Bronchial epithelial cell (primary cell): ENCODE measurements at regions not wholly inside any gene's neighbourhood (a gene's known extent, or its start where the extent isn't known, plus 50 kb on each side); places are given as distances from the start of the nearest gene placed in this dataset.

Experiments used
- DNase-seq: peaks from one replicate; pipeline ENCODE4 v3.0.0-alpha.2; 2010; ENCODE audit warnings: low read depth
- FAIRE-seq: peaks from 2 replicates; lab custom pipeline; 2011; peaks lifted over from hg19 to GRCh38; lab: Jason Lieb, UNC
- H3K27me3 ChIP-seq: 2 replicates; pipeline ENCODE4 v1.5.1; 2011; ENCODE audit warnings: low read length; ENCODE audit not compliant: control insufficient read depth, insufficient read depth
- H3K36me3 ChIP-seq: 2 replicates; pipeline ENCODE4 v1.5.1; 2011; ENCODE audit warnings: low read length; ENCODE audit not compliant: control insufficient read depth, insufficient read depth
- H3K4me3 ChIP-seq: 2 replicates; pipeline ENCODE4 v1.5.1; 2011; ENCODE audit warnings: mild to moderate bottlenecking, low read depth, low read length, control low read depth
- CTCF ChIP-seq: IDR thresholded peaks from 2 replicates; pipeline ENCODE4 v1.5.1; 2011; ENCODE audit warnings: mild to moderate bottlenecking, moderate library complexity, low read length, control low read depth, inconsistent platforms; ENCODE audit not compliant: insufficient read depth, severe bottlenecking

- no peak for FAIRE-seq
- peak; percentile 21 for DNase-seq
- TF ChIP-seq CTCF: no peak
Observed at GRCh38 chr2:6412533-6413091, 453.1 kb downstream of the CMPK2 start.

GRCh38 chr2:6417050-6417449 is 448.7 kb downstream of the CMPK2 start:
- DNase-seq (no peak), FAIRE-seq (no peak)
- H3K27me3 ChIP-seq: no peaks in the 10 kb centered on the region
- H3K4me3 ChIP-seq: no peak overlapping the region
- TF ChIP-seq CTCF: no peak
- no peaks in the 10 kb centered on the region for H3K36me3 ChIP-seq

More at GRCh38 chr2:6412533-6413091, 453.1 kb downstream of the CMPK2 start:
- H3K4me3 ChIP-seq: no peak overlapping the region
- H3K36me3 ChIP-seq: no peaks in the 10 kb centered on the region
- no peaks in the 10 kb centered on the region for H3K27me3 ChIP-seq

- no peak for TF ChIP-seq CTCF
- DNase-seq: no peak
- Histone ChIP-seq H3K27me3 (no peaks in the 10 kb centered on the region), H3K36me3 (no peaks in the 10 kb centered on the region), H3K4me3 (no peak overlapping the region)
- FAIRE-seq: no peak
Observed at GRCh38 chr2:6418291-6418690, 447.4 kb downstream of the CMPK2 start.

GRCh38 chr2:6421138-6421730 is 444.5 kb downstream of the CMPK2 start:
- no peaks in the 10 kb centered on the region for H3K27me3 ChIP-seq
- DNase-seq (no peak), FAIRE-seq (no peak)
- no peaks in the 10 kb centered on the region for H3K36me3 ChIP-seq
- H3K4me3 ChIP-seq: no peak overlapping the region
- no peak for TF ChIP-seq CTCF

- FAIRE-seq (no peak), DNase-seq (no peak)
- TF ChIP-seq CTCF: no peak
Observed at GRCh38 chr2:6421888-6422287, 443.8 kb downstream of the CMPK2 start.

GRCh38 chr2:6423157-6423556 is 442.6 kb downstream of the CMPK2 start:
- FAIRE-seq (no peak), DNase-seq (no peak)
- no peak overlapping the region for H3K4me3 ChIP-seq
- no peaks in the 10 kb centered on the region for H3K36me3 ChIP-seq
- H3K27me3 ChIP-seq: no peaks in the 10 kb centered on the region
- TF ChIP-seq CTCF: no peak

More at GRCh38 chr2:6421888-6422287, 443.8 kb downstream of the CMPK2 start:
- Histone ChIP-seq H3K4me3 (no peak overlapping the region), H3K36me3 (no peaks in the 10 kb centered on the region), H3K27me3 (no peaks in the 10 kb centered on the region)
